DOHH2 (cell line): ENCODE measurements at regions not wholly inside any gene's neighbourhood (a gene's known extent, or its start where the extent isn't known, plus 50 kb on each side); places are given as distances from the start of the nearest gene placed in this dataset.

ENCODE experiments used
- H3F3A ChIP-seq: fragments of 200-600 bp; sonication (generic), shearing (Covaris generic); 2 replicates; pipeline ENCODE4 v1.6.0; 2016; ENCODE audit warnings: antibody characterized with exemption, mild to moderate bottlenecking; ENCODE audit not compliant: control insufficient read depth, insufficient read depth
- H3K27ac ChIP-seq: fragments of 200-600 bp; sonication (generic); 2 replicates; pipeline ENCODE4 v1.5.1; 2014; ENCODE audit warnings: low read depth, mild to moderate bottlenecking, low read length, moderate library complexity
- H3K27me3 ChIP-seq: fragments of 200-600 bp; sonication (generic); 2 replicates; pipeline ENCODE4 v1.6.1; 2014; ENCODE audit warnings: mild to moderate bottlenecking, low read length, mixed read lengths; ENCODE audit not compliant: control insufficient read depth
- H3K36me3 ChIP-seq: fragments of 200-600 bp; sonication (generic); 2 replicates; pipeline ENCODE4 v1.6.1; 2014; ENCODE audit warnings: mild to moderate bottlenecking, low read length, moderate library complexity, mixed read lengths; ENCODE audit not compliant: control insufficient read depth
- H3K4me1 ChIP-seq: fragments of 200-600 bp; sonication (generic); 2 replicates; pipeline ENCODE4 v1.6.1; 2014; ENCODE audit warnings: mild to moderate bottlenecking, low read length, mixed read lengths; ENCODE audit not compliant: control insufficient read depth
- H3K4me2 ChIP-seq: fragments of 200-600 bp; sonication (generic); 2 replicates; pipeline ENCODE4 v1.6.0; 2014; ENCODE audit warnings: mild to moderate bottlenecking, low read length, moderate library complexity
- H3K4me3 ChIP-seq: fragments of 200-600 bp; sonication (generic); 2 replicates; pipeline ENCODE4 v1.5.1; 2014; ENCODE audit warnings: mild to moderate bottlenecking, low read length, mixed read lengths
- H3K79me2 ChIP-seq: fragments of 200-600 bp; sonication (generic); 2 replicates; pipeline ENCODE4 v1.6.1; 2014; ENCODE audit warnings: mild to moderate bottlenecking, low read length, mixed read lengths; ENCODE audit not compliant: control insufficient read depth
- H3K9me2 ChIP-seq: fragments of 200-600 bp; sonication (generic); replicated peaks from 2 replicates; pipeline ENCODE4 v1.6.1; 2014; ENCODE audit warnings: mild to moderate bottlenecking, low read length, mixed read lengths; ENCODE audit not compliant: control insufficient read depth
- H3K9me3 ChIP-seq: fragments of 200-600 bp; sonication (generic); 2 replicates; pipeline ENCODE4 v1.6.1; 2014; ENCODE audit warnings: antibody characterized with exemption, low read length, mixed read lengths; ENCODE audit not compliant: control insufficient read depth, insufficient read depth
- H4K20me1 ChIP-seq: fragments of 200-600 bp; sonication (generic); 2 replicates; pipeline ENCODE4 v1.6.0; 2014; ENCODE audit warnings: low read depth, mild to moderate bottlenecking, antibody characterized with exemption, low read length, moderate library complexity; ENCODE audit not compliant: control insufficient read depth, insufficient read depth
- CTCF ChIP-seq: fragments of 200-600 bp; sonication (generic); IDR thresholded peaks from one replicate; pipeline ENCODE4 v1.5.1; 2014; ENCODE audit warnings: antibody characterized with exemption, mild to moderate bottlenecking, low read depth, low read length; ENCODE audit not compliant: poor library complexity, severe bottlenecking
- EZH2phosphoT487 ChIP-seq: fragments of 200-600 bp; sonication (generic); IDR thresholded peaks from 2 replicates; pipeline ENCODE4 v1.6.1; 2017; ENCODE audit warnings: borderline replicate concordance, mild to moderate bottlenecking, antibody characterized with exemption, low read length, moderate library complexity, mixed read lengths

- H3F3A ChIP-seq = no peaks in the 10 kb centered on the region
- TF ChIP-seq CTCF (no peak), EZH2phosphoT487 (no peak)
- no peak overlapping the region for H3K4me2 ChIP-seq
- H3K79me2 ChIP-seq = no peaks in the 10 kb centered on the region
- H3K27me3 ChIP-seq = peaks cover 18% of the 10 kb centered on the region
- H3K27ac ChIP-seq = no peak overlapping the region
- no peaks in the 10 kb centered on the region for H3K9me2 ChIP-seq
- H4K20me1 ChIP-seq = no peaks in the 10 kb centered on the region
- H3K36me3 ChIP-seq = no peaks in the 10 kb centered on the region
- H3K9me3 ChIP-seq = no peaks in the 10 kb centered on the region
- H3K4me1 ChIP-seq = no peaks in the 10 kb centered on the region
- no peak overlapping the region for H3K4me3 ChIP-seq
Observed at GRCh38 chr1:10873189-10873588, 76.7 kb upstream of the CASZ1 start.

DNA sequence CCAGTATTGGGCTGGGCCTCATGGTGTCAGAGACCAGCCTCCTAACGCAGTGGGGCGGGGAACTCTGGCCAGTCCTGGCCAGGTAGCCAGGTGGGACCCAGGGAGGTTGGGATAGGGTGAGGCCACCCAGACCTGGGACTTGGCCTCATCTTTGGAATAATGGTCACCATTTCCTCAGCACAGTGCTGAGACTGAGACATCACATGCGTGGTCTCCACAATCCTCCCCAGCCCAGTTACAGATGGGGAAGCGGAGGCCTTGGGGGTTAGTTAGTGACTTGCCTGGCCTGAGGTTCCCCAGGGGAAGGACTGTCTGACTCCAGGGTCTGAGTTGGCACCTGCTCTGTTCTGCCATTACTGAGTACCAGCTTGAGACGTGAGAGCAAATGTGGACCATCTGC lies 77.9 kb upstream of the CASZ1 start:
- H3K27me3 ChIP-seq = peaks cover 8% of the 10 kb centered on the region
- H4K20me1 ChIP-seq = no peaks in the 10 kb centered on the region
- H3K79me2 ChIP-seq = no peaks in the 10 kb centered on the region
- H3K4me3 ChIP-seq = no peak overlapping the region
- no peaks in the 10 kb centered on the region for H3F3A ChIP-seq
- H3K36me3 ChIP-seq = no peaks in the 10 kb centered on the region
- H3K9me3 ChIP-seq = no peaks in the 10 kb centered on the region
- H3K27ac ChIP-seq = no peak overlapping the region
- H3K9me2 ChIP-seq = no peaks in the 10 kb centered on the region
- H3K4me2 ChIP-seq = no peak overlapping the region
- TF ChIP-seq CTCF (no peak), EZH2phosphoT487 (no peak)
- no peaks in the 10 kb centered on the region for H3K4me1 ChIP-seq

DNA sequence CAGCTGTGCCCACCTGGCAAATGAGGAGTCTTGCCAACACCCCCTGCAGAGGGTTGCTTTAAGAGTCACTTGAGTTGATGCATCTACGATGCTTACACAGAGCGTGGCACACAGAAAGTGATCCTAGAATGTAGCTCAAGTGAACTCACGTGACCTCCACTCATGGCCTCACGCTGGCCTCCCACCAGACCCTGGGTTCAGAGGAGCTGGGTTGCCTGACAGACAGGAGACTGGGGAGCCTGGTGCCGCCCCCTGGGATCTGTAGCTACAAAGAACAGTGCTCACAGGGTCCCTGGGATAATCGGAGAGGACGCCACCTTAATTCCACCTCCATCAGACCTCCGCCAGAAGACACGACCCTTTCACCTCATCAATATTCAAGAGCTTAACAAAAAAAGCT lies 81.4 kb upstream of the CASZ1 start:
- Histone ChIP-seq H3K27me3 (no peaks in the 10 kb centered on the region), H3F3A (no peaks in the 10 kb centered on the region), H3K79me2 (no peaks in the 10 kb centered on the region)

More for the DNA sequence above, 81.4 kb upstream of the CASZ1 start:
- no peak overlapping the region for H3K4me3 ChIP-seq
- H4K20me1 ChIP-seq = no peaks in the 10 kb centered on the region
- H3K27ac ChIP-seq = no peak overlapping the region
- H3K4me2 ChIP-seq = no peak overlapping the region
- H3K36me3 ChIP-seq = no peaks in the 10 kb centered on the region
- no peaks in the 10 kb centered on the region for H3K9me2 ChIP-seq
- no peaks in the 10 kb centered on the region for H3K9me3 ChIP-seq
- no peak for TF ChIP-seq CTCF
- TF ChIP-seq EZH2phosphoT487 = no peak
- H3K4me1 ChIP-seq = no peaks in the 10 kb centered on the region
